Endodermal cell (in vitro differentiated cells): ENCODE measurements at regions not wholly inside any gene's neighbourhood (a gene's known extent, or its start where the extent isn't known, plus 50 kb on each side); places are given as distances from the start of the nearest gene placed in this dataset.

ENCODE experiments used
- DNase-seq: peaks from one replicate; pipeline ENCODE4 v3.0.0-alpha.2; 2017
- H3K27ac ChIP-seq: 2 replicates; pipeline ENCODE4 v1.5.1; 2013; ENCODE audit warnings: mild to moderate bottlenecking, low read depth, low read length, moderate library complexity
- H3K27me3 ChIP-seq: 2 replicates; pipeline ENCODE4 v1.6.1; 2013; ENCODE audit warnings: mild to moderate bottlenecking, low read length, moderate library complexity; ENCODE audit not compliant: insufficient read depth, control insufficient read depth, poor library complexity, severe bottlenecking
- H3K36me3 ChIP-seq: 2 replicates; pipeline ENCODE4 v1.7.0; 2013; ENCODE audit warnings: mild to moderate bottlenecking, low read length, moderate library complexity; ENCODE audit not compliant: control insufficient read depth, insufficient read depth
- H3K4me1 ChIP-seq: one replicate; pipeline ENCODE4 v1.7.0; 2013; ENCODE audit warnings: low read length; ENCODE audit not compliant: control insufficient read depth, insufficient read depth
- H3K4me3 ChIP-seq: 2 replicates; pipeline ENCODE4 v1.5.1; 2013; ENCODE audit warnings: mild to moderate bottlenecking, low read length, moderate library complexity
- H3K9ac ChIP-seq: 2 replicates; pipeline ENCODE4 v1.6.1; 2013; ENCODE audit warnings: mild to moderate bottlenecking, low read length, moderate library complexity; ENCODE audit not compliant: poor library complexity, severe bottlenecking; ENCODE audit errors: extremely low read depth
- H3K9me3 ChIP-seq: 2 replicates; pipeline ENCODE4 v1.6.1; 2013; ENCODE audit warnings: mild to moderate bottlenecking, low read length, moderate library complexity; ENCODE audit not compliant: control insufficient read depth
- H3K27ac Mint-ChIP-seq: 2 replicates; pipeline ENCODE4 v1.8.0; 2020; ENCODE audit warnings: mixed read lengths
- H3K27me3 Mint-ChIP-seq: 2 replicates; pipeline ENCODE4 v1.8.0; 2021; ENCODE audit warnings: mild to moderate bottlenecking, mixed read lengths; ENCODE audit not compliant: insufficient read depth
- H3K36me3 Mint-ChIP-seq: 2 replicates; pipeline ENCODE4 v1.8.0; 2020; ENCODE audit warnings: low read depth, mixed read lengths
- H3K4me1 Mint-ChIP-seq: 2 replicates; pipeline ENCODE4 v1.8.0; 2020; ENCODE audit warnings: mixed read lengths
- H3K4me3 Mint-ChIP-seq: 2 replicates; pipeline ENCODE4 v1.8.0; 2020; ENCODE audit warnings: mild to moderate bottlenecking, moderate library complexity, mixed read lengths
- H3K9me3 Mint-ChIP-seq: 2 replicates; pipeline ENCODE4 v1.8.0; 2020; ENCODE audit warnings: mild to moderate bottlenecking, mixed read lengths
- WGBS, 2 experiments: methylation state at CpG; one replicate each; pipeline versions ENCODE4 v1.1.5 to v1.1.7; 2013; ENCODE audit warnings: missing lambda C conversion rate in 2 of 2, mixed read lengths in 1 of 2; ENCODE audit not compliant: insufficient coverage in 1 of 2, insufficient read length in 1 of 2; 5-methylcytosine and 5-hydroxymethylcytosine counted together
- TF ChIP-seq, protein P1 (sequence below): fragments of 200-600 bp; sonication (generic); conservative IDR thresholded peaks from 2 replicates; pipeline ENCODE4 v1.5.0; 2021; ENCODE audit warnings: antibody characterized with exemption, mild to moderate bottlenecking

DNA sequence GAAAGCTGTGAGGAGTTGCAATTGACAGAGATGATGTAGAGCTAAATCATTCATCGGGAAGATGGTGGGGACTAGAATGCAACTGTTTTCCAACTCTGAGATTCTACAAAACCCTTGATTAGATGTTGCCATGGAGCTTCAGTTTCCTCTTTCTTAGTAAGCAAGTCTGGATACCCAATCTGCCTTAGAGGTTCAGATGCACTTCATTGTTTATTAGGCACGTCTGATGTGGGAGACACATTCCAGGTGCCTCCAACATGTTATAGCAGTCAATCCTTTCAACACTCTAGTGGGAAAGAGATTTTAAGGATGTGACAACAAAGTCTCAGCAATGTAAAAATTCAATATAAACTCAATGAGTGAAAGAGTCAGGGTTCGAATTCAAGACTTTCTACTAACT lies 291.3 kb upstream of the PHYHIPL start:
- Histone ChIP-seq H3K36me3 (no peaks in the 10 kb centered on the region), H3K9ac (no peak overlapping the region), H3K9me3 (no peaks in the 10 kb centered on the region), H3K27me3 (no peaks in the 10 kb centered on the region), H3K27ac (no peak overlapping the region), H3K4me3 (no peak overlapping the region), H3K4me1 (no peaks in the 10 kb centered on the region)
- DNase-seq: no peak
- Mint-ChIP-seq H3K9me3 (no peaks in the 10 kb centered on the region), H3K27ac (no peak overlapping the region), H3K27me3 (no peaks in the 10 kb centered on the region), H3K4me1 (no peaks in the 10 kb centered on the region), H3K36me3 (no peaks in the 10 kb centered on the region), H3K4me3 (no peak overlapping the region)
- TF ChIP-seq, protein P1, sequence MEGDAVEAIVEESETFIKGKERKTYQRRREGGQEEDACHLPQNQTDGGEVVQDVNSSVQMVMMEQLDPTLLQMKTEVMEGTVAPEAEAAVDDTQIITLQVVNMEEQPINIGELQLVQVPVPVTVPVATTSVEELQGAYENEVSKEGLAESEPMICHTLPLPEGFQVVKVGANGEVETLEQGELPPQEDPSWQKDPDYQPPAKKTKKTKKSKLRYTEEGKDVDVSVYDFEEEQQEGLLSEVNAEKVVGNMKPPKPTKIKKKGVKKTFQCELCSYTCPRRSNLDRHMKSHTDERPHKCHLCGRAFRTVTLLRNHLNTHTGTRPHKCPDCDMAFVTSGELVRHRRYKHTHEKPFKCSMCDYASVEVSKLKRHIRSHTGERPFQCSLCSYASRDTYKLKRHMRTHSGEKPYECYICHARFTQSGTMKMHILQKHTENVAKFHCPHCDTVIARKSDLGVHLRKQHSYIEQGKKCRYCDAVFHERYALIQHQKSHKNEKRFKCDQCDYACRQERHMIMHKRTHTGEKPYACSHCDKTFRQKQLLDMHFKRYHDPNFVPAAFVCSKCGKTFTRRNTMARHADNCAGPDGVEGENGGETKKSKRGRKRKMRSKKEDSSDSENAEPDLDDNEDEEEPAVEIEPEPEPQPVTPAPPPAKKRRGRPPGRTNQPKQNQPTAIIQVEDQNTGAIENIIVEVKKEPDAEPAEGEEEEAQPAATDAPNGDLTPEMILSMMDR: no peak
- 88 to 89% methylated on average over 2 of the region's 3 CpGs for WGBS, 2 experiments

DNA sequence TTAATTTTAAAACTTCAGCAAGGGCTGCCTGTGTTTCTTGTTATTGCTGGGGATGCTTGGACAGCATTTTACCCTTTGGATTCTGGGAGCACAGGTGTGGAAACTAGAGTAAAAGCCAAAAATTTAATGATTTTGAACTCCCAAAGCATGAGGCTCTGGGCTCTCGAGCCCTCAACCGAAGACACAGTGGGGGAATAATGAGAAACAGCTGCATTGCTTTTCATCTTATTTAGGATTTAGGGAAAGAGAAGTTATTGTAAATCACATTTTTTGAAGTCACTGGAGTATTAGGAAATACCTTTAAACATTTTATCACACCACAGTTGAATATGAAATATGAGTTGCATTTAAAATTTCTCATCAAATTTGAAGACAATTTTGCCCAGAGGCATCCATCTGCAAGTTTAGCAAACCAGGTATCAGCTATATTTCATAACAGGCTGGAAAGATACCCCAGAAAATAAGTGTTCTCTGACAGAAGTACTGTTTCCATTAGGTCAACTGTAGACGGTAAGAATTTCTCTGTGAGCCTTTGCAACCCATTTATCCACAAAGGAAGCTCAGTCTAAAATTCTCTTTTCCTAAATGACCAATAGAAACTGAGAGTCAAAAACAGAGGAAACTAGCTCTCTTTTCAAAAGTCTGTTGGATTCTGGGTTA lies 290.6 kb upstream of the PHYHIPL start:
- H3K27ac ChIP-seq: no peak overlapping the region
- 95 to 96% methylated on average over 3 of the region's 3 CpGs for WGBS, 2 experiments
- no peak overlapping the region for H3K4me3 ChIP-seq
- H3K27me3 ChIP-seq: no peaks in the 10 kb centered on the region
- no peaks in the 10 kb centered on the region for H3K4me1 ChIP-seq
- H3K27ac Mint-ChIP-seq: no peak overlapping the region
- no peaks in the 10 kb centered on the region for H3K36me3 ChIP-seq
- no peak overlapping the region for H3K4me3 Mint-ChIP-seq
- no peaks in the 10 kb centered on the region for H3K4me1 Mint-ChIP-seq
- no peaks in the 10 kb centered on the region for H3K9me3 Mint-ChIP-seq
- H3K9me3 ChIP-seq: no peaks in the 10 kb centered on the region
- TF ChIP-seq, protein P1: no peak
- no peak for DNase-seq
- H3K27me3 Mint-ChIP-seq: no peaks in the 10 kb centered on the region
- no peak overlapping the region for H3K9ac ChIP-seq
- H3K36me3 Mint-ChIP-seq: no peaks in the 10 kb centered on the region

DNA sequence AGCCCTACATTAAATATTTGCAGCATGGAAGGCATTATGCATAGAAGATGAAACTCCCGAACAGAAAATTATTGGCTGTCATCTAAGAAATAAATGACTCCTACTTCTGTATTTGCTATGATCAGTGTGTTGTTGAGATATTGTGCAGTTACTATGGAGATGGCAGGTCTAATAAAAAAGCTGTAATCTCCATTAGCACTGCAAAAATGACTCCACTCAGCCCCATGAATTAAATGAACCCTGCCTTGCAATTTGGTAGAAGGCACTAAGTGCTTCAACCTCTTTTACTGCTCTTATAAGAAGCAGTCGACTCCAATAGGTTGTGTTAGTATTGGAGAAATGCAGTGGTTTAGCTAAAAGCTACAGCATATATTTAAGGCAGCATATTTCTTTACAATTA lies 290.0 kb upstream of the PHYHIPL start:
- no peaks in the 10 kb centered on the region for H3K9me3 Mint-ChIP-seq
- Histone ChIP-seq H3K36me3 (no peaks in the 10 kb centered on the region), H3K9me3 (no peaks in the 10 kb centered on the region), H3K4me1 (no peaks in the 10 kb centered on the region), H3K9ac (no peak overlapping the region), H3K4me3 (no peak overlapping the region), H3K27ac (no peak overlapping the region), H3K27me3 (no peaks in the 10 kb centered on the region)
- no peak for DNase-seq
- H3K4me3 Mint-ChIP-seq: no peak overlapping the region
- WGBS, 2 experiments: 88 to 100% methylated on average over 1 of the region's 2 CpGs
- no peak overlapping the region for H3K27ac Mint-ChIP-seq
- TF ChIP-seq, protein P1: no peak
- no peaks in the 10 kb centered on the region for H3K27me3 Mint-ChIP-seq
- H3K4me1 Mint-ChIP-seq: no peaks in the 10 kb centered on the region
- no peaks in the 10 kb centered on the region for H3K36me3 Mint-ChIP-seq
